HEK293T (cell line): ENCODE measurements at regions not wholly inside any gene's neighbourhood (a gene's known extent, or its start where the extent isn't known, plus 50 kb on each side); places are given as distances from the start of the nearest gene placed in this dataset.

ENCODE experiments used
- CTCF ChIA-PET: fragments of 350-600 bp; formaldehyde crosslinking; extraction: SDS; loops from one replicate; lab custom pipeline; 2021; ENCODE audit warnings: antibody characterized with exemption, inconsistent platforms; lab: Yijun Ruan, JAX
- POLR2A ChIA-PET: fragments of 350-600 bp; formaldehyde crosslinking; extraction: SDS; loops from one replicate; lab custom pipeline; 2020; ENCODE audit warnings: antibody characterized with exemption, inconsistent platforms; lab: Yijun Ruan, JAX
- DNase-seq: peaks from one replicate; pipeline ENCODE4 v3.0.0; 2012; ENCODE audit warnings: mixed read lengths; ENCODE audit errors: extremely low spot score
- ARNT ChIP-seq: fragments of 450-650 bp; IDR thresholded peaks from 2 replicates; pipeline ENCODE4 v1.6.1; 2017; ENCODE audit warnings: mild to moderate bottlenecking
- BHLHE40 ChIP-seq: fragments of 450-650 bp; IDR thresholded peaks from 2 replicates; pipeline ENCODE4 v1.6.1; 2016; ENCODE audit warnings: mild to moderate bottlenecking, moderate library complexity, borderline replicate concordance
- CTBP1 ChIP-seq: fragments of 450-650 bp; IDR thresholded peaks from 2 replicates; pipeline ENCODE4 v1.6.1; 2016; ENCODE audit warnings: borderline replicate concordance
- ELF4 ChIP-seq: fragments of 450-650 bp; IDR thresholded peaks from 2 replicates; pipeline ENCODE4 v1.6.1; 2017; ENCODE audit warnings: antibody characterized with exemption
- FOXA1 ChIP-seq: fragments of 450-650 bp; IDR thresholded peaks from 2 replicates; pipeline ENCODE4 v1.6.1; 2016; ENCODE audit warnings: mild to moderate bottlenecking
- FOXK2 ChIP-seq: fragments of 450-650 bp; IDR thresholded peaks from 2 replicates; pipeline ENCODE4 v1.6.1; 2016; ENCODE audit warnings: mild to moderate bottlenecking
- FOXM1 ChIP-seq: fragments of 450-650 bp; IDR thresholded peaks from 2 replicates; pipeline ENCODE4 v1.6.1; 2017; ENCODE audit warnings: mild to moderate bottlenecking, borderline replicate concordance
- HDGF ChIP-seq: fragments of 450-650 bp; IDR thresholded peaks from 2 replicates; pipeline ENCODE4 v1.6.1; 2017; ENCODE audit warnings: antibody characterized with exemption, borderline replicate concordance
- L3MBTL2 ChIP-seq: fragments of 450-650 bp; conservative IDR thresholded peaks from 2 replicates; pipeline ENCODE4 v1.6.1; 2016; ENCODE audit warnings: mild to moderate bottlenecking
- LEF1 ChIP-seq: fragments of 450-650 bp; IDR thresholded peaks from 2 replicates; pipeline ENCODE4 v1.6.1; 2017; ENCODE audit warnings: mild to moderate bottlenecking, borderline replicate concordance
- NFRKB ChIP-seq: fragments of 450-650 bp; IDR thresholded peaks from 2 replicates; pipeline ENCODE4 v1.6.1; 2016; ENCODE audit warnings: mild to moderate bottlenecking, moderate library complexity
- SP1 ChIP-seq: fragments of 450-650 bp; IDR thresholded peaks from 2 replicates; pipeline ENCODE4 v1.6.1; 2017
- SUZ12 ChIP-seq: fragments of 450-650 bp; IDR thresholded peaks from 2 replicates; pipeline ENCODE4 v1.6.1; 2016; ENCODE audit warnings: mild to moderate bottlenecking
- TARDBP ChIP-seq: fragments of 450-650 bp; IDR thresholded peaks from 2 replicates; pipeline ENCODE4 v1.6.1; 2016
- ZNF384 ChIP-seq: fragments of 450-650 bp; IDR thresholded peaks from 2 replicates; pipeline ENCODE4 v1.6.1; 2016
- TF ChIP-seq, protein P1 (sequence below): fragments of 450-650 bp; IDR thresholded peaks from 2 replicates; pipeline ENCODE4 v1.6.1; 2016

GRCh38 chr16:18048853-18049546 is 287.5 kb downstream of the NPIPA8 start:
- ChIA-PET CTCF (no interaction called here), POLR2A (no interaction called here)
- TF ChIP-seq FOXA1 (no peak), FOXM1 (no peak), SUZ12 (no peak), FOXK2 (no peak), L3MBTL2 (no peak), BHLHE40 (no peak), TARDBP (no peak), ZNF384 (no peak)
- TF ChIP-seq, protein P1, sequence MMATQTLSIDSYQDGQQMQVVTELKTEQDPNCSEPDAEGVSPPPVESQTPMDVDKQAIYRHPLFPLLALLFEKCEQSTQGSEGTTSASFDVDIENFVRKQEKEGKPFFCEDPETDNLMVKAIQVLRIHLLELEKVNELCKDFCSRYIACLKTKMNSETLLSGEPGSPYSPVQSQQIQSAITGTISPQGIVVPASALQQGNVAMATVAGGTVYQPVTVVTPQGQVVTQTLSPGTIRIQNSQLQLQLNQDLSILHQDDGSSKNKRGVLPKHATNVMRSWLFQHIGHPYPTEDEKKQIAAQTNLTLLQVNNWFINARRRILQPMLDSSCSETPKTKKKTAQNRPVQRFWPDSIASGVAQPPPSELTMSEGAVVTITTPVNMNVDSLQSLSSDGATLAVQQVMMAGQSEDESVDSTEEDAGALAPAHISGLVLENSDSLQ, result no peak
- DNase-seq, result no peak

DNA sequence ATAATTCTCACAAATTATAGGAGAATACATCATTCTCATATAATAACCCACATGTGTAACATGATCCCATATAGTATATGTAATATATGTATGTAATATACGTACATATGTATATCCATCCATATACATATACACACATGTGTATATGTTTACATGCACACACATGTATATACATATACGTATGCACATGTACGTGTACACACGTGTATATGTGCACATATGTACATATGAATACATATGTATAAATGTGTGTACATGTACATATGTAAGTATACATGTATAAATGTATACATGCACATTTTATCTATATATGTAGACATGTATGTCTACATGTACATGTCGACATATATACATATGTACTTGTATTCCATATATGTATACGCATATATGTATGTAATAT is 288.8 kb downstream of the NPIPA8 start:
- POLR2A ChIA-PET, result no interaction called here
- DNase-seq, result no peak
- CTCF ChIA-PET, result no interaction called here
- TF ChIP-seq ARNT, result no peak
- no peak for TF ChIP-seq HDGF
- no peak for TF ChIP-seq FOXM1
- TF ChIP-seq SUZ12, result no peak
- no peak for TF ChIP-seq FOXA1
- TF ChIP-seq BHLHE40, result no peak
- no peak for TF ChIP-seq ELF4
- TF ChIP-seq, protein P1, result no peak
- no peak for TF ChIP-seq ZNF384
- no peak for TF ChIP-seq CTBP1
- TF ChIP-seq FOXK2, result no peak

- CTCF ChIA-PET, result no interaction called here
- TF ChIP-seq ARNT (no peak), SUZ12 (no peak), BHLHE40 (no peak), ZNF384 (no peak)
- POLR2A ChIA-PET, result no interaction called here
- DNase-seq, result no peak
These were observed 291.2 kb downstream of the NPIPA8 start for GRCh38 chr16:18045356-18045755.

DNA sequence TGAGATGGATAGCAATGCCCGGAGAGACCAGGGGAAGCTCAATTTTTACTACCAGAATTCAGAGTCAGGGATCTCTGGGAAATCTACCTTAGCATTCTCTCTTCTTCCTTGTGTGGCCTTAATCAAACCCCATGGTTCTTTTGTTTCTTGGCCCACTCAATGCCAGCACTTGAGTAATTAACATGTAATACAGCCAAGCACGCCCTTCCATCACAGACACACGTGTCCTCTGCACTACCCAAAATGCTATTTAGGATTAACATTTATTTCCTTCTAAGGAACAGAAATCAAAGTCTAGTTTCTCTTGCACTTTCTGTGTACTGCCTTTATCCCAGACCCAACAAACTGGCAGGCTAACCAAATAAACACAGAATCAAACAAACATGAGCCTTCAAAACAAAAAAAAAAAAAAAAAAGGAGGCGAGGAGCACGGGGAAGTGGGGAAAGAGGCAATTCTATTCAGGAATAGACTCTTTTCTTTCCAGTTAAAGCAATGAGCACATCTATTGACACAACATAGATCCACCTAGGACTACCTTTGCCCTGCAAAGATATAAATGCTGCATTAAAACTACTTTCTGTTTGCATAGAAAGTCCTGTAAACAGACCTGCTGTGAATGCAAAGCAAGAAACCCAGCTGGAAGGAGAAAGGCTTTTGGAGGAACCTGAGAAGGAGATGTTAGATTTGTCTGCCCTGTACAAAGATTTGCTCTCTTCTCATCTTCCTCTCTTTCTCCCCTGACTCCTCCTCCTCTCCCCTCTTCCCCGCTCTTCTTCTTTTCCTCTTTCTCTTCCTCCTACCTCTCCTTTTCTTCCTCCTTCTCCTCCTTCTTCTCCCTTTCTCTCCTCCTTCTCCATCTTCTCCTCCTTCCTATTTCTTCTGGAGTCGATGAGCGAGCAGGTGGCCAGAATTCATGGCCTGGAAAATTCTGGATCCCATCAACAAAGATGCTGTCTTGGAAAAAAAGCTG is 294.4 kb downstream of the NPIPA8 start:
- ChIA-PET CTCF (no interaction called here), POLR2A (no interaction called here)
- no peak for DNase-seq
- no peak for TF ChIP-seq SP1
- TF ChIP-seq ZNF384, result no peak
- no peak for TF ChIP-seq TARDBP
- no peak for TF ChIP-seq FOXK2
- no peak for TF ChIP-seq CTBP1

GRCh38 chr16:18039931-18040330 is 296.6 kb downstream of the NPIPA8 start:
- TF ChIP-seq HDGF, result no peak
- TF ChIP-seq FOXM1, result no peak
- TF ChIP-seq ELF4, result no peak
- TF ChIP-seq NFRKB, result no peak
- TF ChIP-seq LEF1, result no peak
- CTCF ChIA-PET, result no interaction called here
- POLR2A ChIA-PET, result no interaction called here

GRCh38 chr16:18037051-18037450 is 299.5 kb downstream of the NPIPA8 start:
- ChIA-PET POLR2A (no interaction called here), CTCF (no interaction called here)
- DNase-seq, result no peak
- TF ChIP-seq, protein P1, result no peak
- TF ChIP-seq FOXK2 (no peak), ZNF384 (no peak), FOXM1 (no peak), FOXA1 (no peak), ARNT (no peak), ELF4 (no peak), BHLHE40 (no peak), L3MBTL2 (no peak), TARDBP (no peak), CTBP1 (no peak), SUZ12 (no peak), HDGF (no peak), SP1 (no peak), LEF1 (no peak), NFRKB (no peak)

More at GRCh38 chr16:18039931-18040330, 296.6 kb downstream of the NPIPA8 start:
- DNase-seq, result no peak
